ENCODE measurements at regions not wholly inside any gene's neighbourhood (a gene's known extent, or its start where the extent isn't known, plus 50 kb on each side); places are given as distances from the start of the nearest gene placed in this dataset.

DNA sequence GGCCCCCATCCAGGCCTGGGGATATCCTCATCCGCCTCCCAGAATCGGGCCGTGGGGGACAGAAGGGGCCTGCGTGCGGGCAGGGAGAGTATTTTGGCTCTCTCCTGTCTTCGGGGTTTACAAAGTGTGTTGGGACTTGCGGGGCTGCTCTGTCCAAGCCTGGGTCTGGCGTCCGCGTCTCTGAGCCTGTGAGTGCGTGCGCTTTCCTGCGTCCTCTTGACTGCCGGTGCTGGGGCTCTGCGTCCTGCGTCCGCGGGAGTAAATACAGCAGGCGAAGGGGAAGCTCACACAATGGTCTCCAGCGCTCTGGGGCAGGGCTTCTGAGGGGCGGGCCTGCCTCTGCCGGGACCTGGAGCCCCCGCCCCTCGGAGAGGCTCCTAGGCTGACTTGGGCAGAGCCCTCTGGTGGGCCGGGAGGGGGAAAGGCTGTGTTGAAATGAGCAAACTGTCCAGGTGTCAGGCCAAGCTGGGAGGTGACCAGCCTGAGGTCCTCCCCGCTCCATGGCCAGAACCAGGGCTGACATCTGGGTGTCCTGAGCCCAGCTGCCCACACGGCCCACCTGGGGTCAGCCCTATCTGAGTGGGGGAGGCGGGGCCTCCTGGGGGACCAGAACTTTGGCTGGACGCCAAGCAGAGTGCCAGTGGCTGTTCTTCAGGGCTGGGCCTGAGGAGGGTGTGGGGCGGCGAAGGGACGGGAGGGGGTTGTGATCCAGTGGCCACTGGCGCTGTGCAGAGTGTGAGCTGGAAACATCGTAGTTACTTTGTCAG is 233.6 kb downstream of the SEC14L1 start:
- TF ChIP-seq, protein P1, sequence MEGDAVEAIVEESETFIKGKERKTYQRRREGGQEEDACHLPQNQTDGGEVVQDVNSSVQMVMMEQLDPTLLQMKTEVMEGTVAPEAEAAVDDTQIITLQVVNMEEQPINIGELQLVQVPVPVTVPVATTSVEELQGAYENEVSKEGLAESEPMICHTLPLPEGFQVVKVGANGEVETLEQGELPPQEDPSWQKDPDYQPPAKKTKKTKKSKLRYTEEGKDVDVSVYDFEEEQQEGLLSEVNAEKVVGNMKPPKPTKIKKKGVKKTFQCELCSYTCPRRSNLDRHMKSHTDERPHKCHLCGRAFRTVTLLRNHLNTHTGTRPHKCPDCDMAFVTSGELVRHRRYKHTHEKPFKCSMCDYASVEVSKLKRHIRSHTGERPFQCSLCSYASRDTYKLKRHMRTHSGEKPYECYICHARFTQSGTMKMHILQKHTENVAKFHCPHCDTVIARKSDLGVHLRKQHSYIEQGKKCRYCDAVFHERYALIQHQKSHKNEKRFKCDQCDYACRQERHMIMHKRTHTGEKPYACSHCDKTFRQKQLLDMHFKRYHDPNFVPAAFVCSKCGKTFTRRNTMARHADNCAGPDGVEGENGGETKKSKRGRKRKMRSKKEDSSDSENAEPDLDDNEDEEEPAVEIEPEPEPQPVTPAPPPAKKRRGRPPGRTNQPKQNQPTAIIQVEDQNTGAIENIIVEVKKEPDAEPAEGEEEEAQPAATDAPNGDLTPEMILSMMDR (IDR thresholded peaks at IDR 0.05) = peak in 2 of 7 experiments; percentile 33 to 38
- TF ChIP-seq POLR2A (IDR thresholded peaks at IDR 0.05) = peak in 2 of 4 donors; percentile 54 to 74
- peak; percentile 79 to 95 (median 92) for TF ChIP-seq POLR2AphosphoS5 (IDR thresholded peaks at IDR 0.05)
- TF ChIP-seq EP300 (IDR thresholded peaks at IDR 0.05) = no peak

Data from stomach (tissue), 4 donors.